Endothelial cell of umbilical vein (primary cell): ENCODE measurements at regions not wholly inside any gene's neighbourhood (a gene's known extent, or its start where the extent isn't known, plus 50 kb on each side); places are given as distances from the start of the nearest gene placed in this dataset.

ENCODE experiments used
- BruUV-seq: library from RNA; stranded (reverse); fragments of 400-500 nt; replicated peaks from 2 replicates; lab custom pipeline; 2021; lab: Mats Ljungman, UMichigan
- CTCF ChIA-PET: fragments of 300-600, 350-600 bp; sonication (Branson Sonifier 250); formaldehyde crosslinking; loops from one replicate; lab custom pipeline; 2021; ENCODE audit warnings: antibody characterized with exemption, inconsistent platforms; lab: Charles Lee
- POLR2A ChIA-PET: fragments of 300-600, 350-600 bp; sonication (Branson Sonifier 250); formaldehyde crosslinking; loops from one replicate; lab custom pipeline; 2021; ENCODE audit warnings: antibody characterized with exemption, inconsistent platforms; lab: Charles Lee
- DNase-seq: peaks from one replicate; pipeline ENCODE4 v3.0.0-alpha.2; 2011; ENCODE audit warnings: low read depth, low spot score
- FAIRE-seq: peaks from 2 replicates; lab custom pipeline; 2011; peaks lifted over from hg19 to GRCh38; lab: Jason Lieb, UNC
- H2AFZ ChIP-seq: 2 replicates; pipeline ENCODE4 v1.6.0; 2012; ENCODE audit warnings: low read depth, low read length, control low read depth, inconsistent platforms
- H3K27ac ChIP-seq: 2 replicates; pipeline ENCODE4 v1.5.1; 2011; ENCODE audit warnings: low read depth, mild to moderate bottlenecking, control low read depth, low read length, moderate library complexity; ENCODE audit not compliant: insufficient read depth
- H3K27me3 ChIP-seq, 2 experiments: 2 replicates each; pipeline versions ENCODE4 v1.6.0 to v1.6.1; 2011; ENCODE audit warnings: low read length in 2 of 2, mixed read lengths in 1 of 2; ENCODE audit not compliant: control insufficient read depth in 2 of 2, insufficient read depth in 2 of 2
- H3K36me3 ChIP-seq, 2 experiments: 2 replicates in 1 of 2; 3 replicates in 1 of 2; pipeline ENCODE4 v1.5.1; 2011; ENCODE audit warnings: low read length in 2 of 2, mild to moderate bottlenecking in 1 of 2, moderate library complexity in 1 of 2; ENCODE audit not compliant: control insufficient read depth in 2 of 2, insufficient read depth in 2 of 2; ENCODE audit errors: extremely low read depth in 1 of 2
- H3K4me1 ChIP-seq: 3 replicates; pipeline ENCODE4 v1.5.1; 2011; ENCODE audit warnings: mild to moderate bottlenecking, low read length; ENCODE audit not compliant: control insufficient read depth, insufficient read depth; ENCODE audit errors: extremely low read depth
- H3K4me2 ChIP-seq: 2 replicates; pipeline ENCODE4 v1.6.1; 2011; ENCODE audit warnings: low read length, control low read depth, mixed read lengths; ENCODE audit not compliant: insufficient read depth
- H3K4me3 ChIP-seq, 3 experiments: fragments of 200-600 bp in 1 of 3; sonication (generic), shearing (Covaris generic) in 1 of 3; replicated peaks in 1 of 3; 2 replicates each; pipeline ENCODE4 v1.5.1; 2011 to 2016; ENCODE audit warnings: control low read depth in 3 of 3, low read length in 3 of 3, mild to moderate bottlenecking in 2 of 3, inconsistent platforms in 1 of 3, low read depth in 1 of 3, moderate library complexity in 1 of 3; ENCODE audit not compliant: insufficient read depth in 1 of 3
- H3K79me2 ChIP-seq: 2 replicates; pipeline ENCODE4 v1.6.0; 2012; ENCODE audit warnings: low read length, inconsistent platforms; ENCODE audit not compliant: control insufficient read depth, insufficient read depth
- H3K9ac ChIP-seq: replicated peaks from 2 replicates; pipeline ENCODE3; 2011; ENCODE audit warnings: low read length, control low read depth; ENCODE audit not compliant: insufficient read depth; ENCODE audit errors: extremely low read depth
- H3K9me1 ChIP-seq: replicated peaks from 3 replicates; pipeline ENCODE4 v1.6.0; 2011; ENCODE audit warnings: mild to moderate bottlenecking, low read length; ENCODE audit not compliant: control insufficient read depth, insufficient read depth; ENCODE audit errors: extremely low read depth
- H3K9me3 ChIP-seq: replicated peaks from 2 replicates; pipeline ENCODE4 v1.5.1; 2012; ENCODE audit warnings: low read length, inconsistent platforms; ENCODE audit not compliant: control insufficient read depth, insufficient read depth
- H4K20me1 ChIP-seq: replicated peaks from 2 replicates; pipeline ENCODE3; 2011; ENCODE audit warnings: mild to moderate bottlenecking, low read length; ENCODE audit not compliant: control insufficient read depth, insufficient read depth; ENCODE audit errors: extremely low read depth
- CTCF ChIP-seq, 2 donors: IDR thresholded peaks; 1 replicate in 1 of 2; 2 replicates in 1 of 2; pipeline ENCODE4 v1.5.1; 2011; ENCODE audit warnings: low read length in 2 of 2, mild to moderate bottlenecking in 2 of 2, moderate library complexity in 2 of 2, control low read depth in 1 of 2, inconsistent platforms in 1 of 2, low read depth in 1 of 2; ENCODE audit not compliant: insufficient read depth in 1 of 2; ENCODE audit errors: extremely low read depth in 1 of 2
- EZH2 ChIP-seq: IDR thresholded peaks from 2 replicates; pipeline ENCODE4 v1.6.1; 2012; ENCODE audit warnings: borderline replicate concordance, low read depth, mild to moderate bottlenecking, moderate library complexity, low read length, inconsistent platforms; ENCODE audit not compliant: severe bottlenecking
- FOS ChIP-seq: IDR thresholded peaks from 2 replicates; pipeline ENCODE4 v1.6.1; 2011; ENCODE audit warnings: mild to moderate bottlenecking, low read length, moderate library complexity, borderline replicate concordance; ENCODE audit not compliant: insufficient read depth
- GATA2 ChIP-seq: IDR thresholded peaks from 2 replicates; pipeline ENCODE4 v1.7.0; 2011; ENCODE audit warnings: low read depth, mild to moderate bottlenecking, moderate library complexity, mixed read lengths, low read length; ENCODE audit not compliant: insufficient read length, insufficient read depth
- JUN ChIP-seq: IDR thresholded peaks from 2 replicates; pipeline ENCODE4 v1.6.1; 2011; ENCODE audit warnings: borderline replicate concordance, low read depth; ENCODE audit not compliant: insufficient read length, insufficient read depth
- MAX ChIP-seq: IDR thresholded peaks from 2 replicates; pipeline ENCODE4 v1.6.1; 2011; ENCODE audit not compliant: insufficient read depth, insufficient read length
- MYC ChIP-seq: IDR thresholded peaks from one replicate; pipeline ENCODE4 v1.6.1; 2011; ENCODE audit warnings: mild to moderate bottlenecking, low read depth, low read length
- POLR2A ChIP-seq: IDR thresholded peaks from 2 replicates; pipeline ENCODE4 v1.6.1; 2012; ENCODE audit warnings: low read depth, mild to moderate bottlenecking, control low read depth, low read length
- POLR2AphosphoS5 ChIP-seq: IDR thresholded peaks from 2 replicates; pipeline ENCODE4 v1.6.1; 2012; ENCODE audit warnings: low read depth, mild to moderate bottlenecking, control low read depth, low read length, moderate library complexity; ENCODE audit not compliant: insufficient read depth
- dilution Hi-C: fragments of 300-500 bp; cut with MboI; formaldehyde crosslinking; loops from one replicate; pipeline ENCODE4 v1.15.0; 2019; ENCODE audit warnings: low sequenced_read_pairs; ENCODE audit not compliant: extremely low pct_ligation_motif_present
- intact Hi-C: fragments of 100-400 bp; cut with micrococcal nuclease; formaldehyde crosslinking; loops from one replicate; pipeline ENCODE4 v1.10.0; 2022

DNA sequence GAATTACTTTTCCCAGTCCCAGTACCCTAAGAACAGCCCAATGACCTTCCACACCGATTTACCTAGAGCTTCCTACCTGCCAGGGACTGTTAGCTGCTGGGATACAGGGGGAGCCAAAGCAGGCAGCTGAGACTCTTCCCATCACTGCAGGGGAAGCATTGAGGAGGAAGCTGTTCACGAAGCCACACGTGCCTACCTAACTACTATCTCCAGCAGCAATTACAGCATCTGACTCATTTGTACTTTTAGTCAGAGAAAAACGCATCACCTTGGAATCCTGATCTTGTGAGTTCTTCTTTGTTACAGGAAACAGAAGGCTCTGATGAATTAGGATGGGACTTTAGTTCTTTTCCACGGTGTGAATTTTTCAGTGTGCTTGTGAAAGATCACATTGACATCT, 113.7 kb upstream of the DHX40 start:
- Histone ChIP-seq H3K4me1 (no peaks in the 10 kb centered on the region), H3K9me1 (no peaks in the 10 kb centered on the region), H3K4me2 (no peak overlapping the region), H3K79me2 (no peaks in the 10 kb centered on the region), H4K20me1 (no peaks in the 10 kb centered on the region), H3K36me3 (no peaks in the 10 kb centered on the region), H3K4me3 (no peak overlapping the region), H3K9ac (no peak overlapping the region), H3K9me3 (no peaks in the 10 kb centered on the region), H3K27me3 (no peaks in the 10 kb centered on the region), H3K27ac (no peak overlapping the region), H2AFZ (no peak overlapping the region)
- dilution Hi-C loops (no loop called here), intact Hi-C loops (no loop called here)
- FAIRE-seq (no peak), DNase-seq (no peak)
- BruUV-seq: no TSS peak
- no peak for TF ChIP-seq POLR2A
- no peak for TF ChIP-seq CTCF (IDR thresholded peaks at IDR 0.05; ENCODE audit: extremely low read depth in 1 of 2, insufficient read depth in 1 of 2, low read depth in 1 of 2, low read length in 2 of 2)
- TF ChIP-seq POLR2AphosphoS5: no peak
- no peak for TF ChIP-seq JUN
- no peak for TF ChIP-seq GATA2
- TF ChIP-seq EZH2: no peak
- TF ChIP-seq FOS: no peak
- no peak for TF ChIP-seq MYC
- TF ChIP-seq MAX: no peak
- ChIA-PET CTCF (interaction anchor here (1.0 to 2.2 kb wide), 6 partner anchors 9 to 141 kb away, joined by 3 to 12 read pairs (median 4); no protein-coding TSS in a partner anchor), POLR2A (no interaction called here)
